IMR-90 (cell line): ENCODE measurements at regions not wholly inside any gene's neighbourhood (a gene's known extent, or its start where the extent isn't known, plus 50 kb on each side); places are given as distances from the start of the nearest gene placed in this dataset.

Experiments used
- ATAC-seq: fragments of 200-7000 bp; cut with Tn5 transposase; 2 replicates; pipeline ENCODE4 v1.9.1; 2020; ENCODE audit warnings: low read depth, mild to moderate bottlenecking, moderate library complexity
- BruUV-seq: library from RNA; stranded (reverse); fragments of 400-500 nt; replicated peaks from 2 replicates; lab custom pipeline; 2021; lab: Mats Ljungman, UMichigan
- CTCF ChIA-PET: fragments of 300-600 bp; formaldehyde crosslinking; extraction: SDS; loops from one replicate; lab custom pipeline; 2021; ENCODE audit warnings: antibody characterized with exemption; lab: Yijun Ruan, JAX
- POLR2A ChIA-PET: fragments of 300-600 bp; sonication (Branson Sonifier 250); formaldehyde crosslinking; loops from one replicate; lab custom pipeline; 2022; ENCODE audit warnings: antibody characterized with exemption; ENCODE audit not compliant: unreplicated experiment; lab: Charles Lee
- DNase-seq: peaks from one replicate; pipeline ENCODE4 v3.0.0; 2013
- H2AFZ ChIP-seq: replicated peaks from 2 replicates; pipeline ENCODE3; 2013; ENCODE audit warnings: low read length, mild to moderate bottlenecking; ENCODE audit not compliant: poor library complexity
- H2AK5ac ChIP-seq: 2 replicates; pipeline ENCODE4 v1.6.1; 2013; ENCODE audit warnings: low read depth, low read length, inconsistent platforms
- H2AK9ac ChIP-seq: replicated peaks from 2 replicates; pipeline ENCODE3; 2013; ENCODE audit warnings: mild to moderate bottlenecking, low read depth, low read length, moderate library complexity; ENCODE audit not compliant: poor library complexity
- H2BK120ac ChIP-seq: 2 replicates; pipeline ENCODE4 v1.6.1; 2013; ENCODE audit warnings: low read depth, low read length, inconsistent platforms
- H2BK15ac ChIP-seq: 3 replicates; pipeline ENCODE4 v1.6.1; 2013; ENCODE audit warnings: low read depth, low read length, inconsistent platforms
- H2BK20ac ChIP-seq: 2 replicates; pipeline ENCODE4 v1.6.1; 2013; ENCODE audit warnings: low read depth, mild to moderate bottlenecking, inconsistent platforms, low read length, moderate library complexity
- H2BK5ac ChIP-seq: 2 replicates; pipeline ENCODE4 v1.6.1; 2013; ENCODE audit warnings: mild to moderate bottlenecking, low read depth, low read length, inconsistent platforms; ENCODE audit not compliant: poor library complexity, severe bottlenecking
- H3K14ac ChIP-seq: replicated peaks from 2 replicates; pipeline ENCODE4 v1.6.1; 2013; ENCODE audit warnings: low read depth, low read length, inconsistent platforms
- H3K18ac ChIP-seq: 2 replicates; pipeline ENCODE4 v1.6.1; 2013; ENCODE audit warnings: low read depth, low read length, control low read depth
- H3K23ac ChIP-seq: 2 replicates; pipeline ENCODE4 v1.6.1; 2013; ENCODE audit warnings: low read depth, low read length, inconsistent platforms
- H3K27ac ChIP-seq: 2 replicates; pipeline ENCODE4 v1.5.1; 2013; ENCODE audit warnings: mild to moderate bottlenecking, control low read depth, low read length; ENCODE audit not compliant: insufficient read depth
- H3K27me3 ChIP-seq: 2 replicates; pipeline ENCODE4 v1.6.1; 2013; ENCODE audit warnings: low read length; ENCODE audit not compliant: control insufficient read depth, insufficient read depth
- H3K36me3 ChIP-seq: 2 replicates; pipeline ENCODE4 v1.6.1; 2013; ENCODE audit warnings: low read length, mixed read lengths; ENCODE audit not compliant: control insufficient read depth, insufficient read depth
- H3K4ac ChIP-seq: 2 replicates; pipeline ENCODE4 v1.6.1; 2013; ENCODE audit warnings: low read depth, low read length, inconsistent platforms
- H3K4me1 ChIP-seq: 2 replicates; pipeline ENCODE4 v1.6.1; 2013; ENCODE audit warnings: low read length, mixed read lengths; ENCODE audit not compliant: control insufficient read depth, insufficient read depth
- H3K4me2 ChIP-seq: 2 replicates; pipeline ENCODE4 v1.6.1; 2013; ENCODE audit warnings: low read depth, mild to moderate bottlenecking, control low read depth, low read length, moderate library complexity
- H3K4me3 ChIP-seq: 2 replicates; pipeline ENCODE4 v1.5.1; 2013; ENCODE audit warnings: low read depth, mild to moderate bottlenecking, control low read depth, low read length, moderate library complexity; ENCODE audit not compliant: insufficient read depth
- H3K56ac ChIP-seq: 2 replicates; pipeline ENCODE4 v1.6.1; 2013; ENCODE audit warnings: low read length, inconsistent platforms; ENCODE audit not compliant: insufficient read depth; ENCODE audit errors: extremely low read depth
- H3K79me1 ChIP-seq, 2 experiments: 2 replicates each; pipeline ENCODE4 v1.6.1; 2013; ENCODE audit warnings: low read length in 2 of 2, inconsistent platforms in 1 of 2, low read depth in 1 of 2
- H3K9ac ChIP-seq: 2 replicates; pipeline ENCODE4 v1.6.1; 2013; ENCODE audit warnings: low read depth, low read length, control low read depth
- H3K9me1 ChIP-seq: 2 replicates; pipeline ENCODE4 v1.6.1; 2013; ENCODE audit warnings: low read length, inconsistent platforms; ENCODE audit not compliant: insufficient read depth
- H3K9me3 ChIP-seq: 2 replicates; pipeline ENCODE4 v1.6.1; 2013; ENCODE audit warnings: low read length; ENCODE audit not compliant: control insufficient read depth, insufficient read depth
- H4K20me1 ChIP-seq: 2 replicates; pipeline ENCODE4 v1.6.1; 2013; ENCODE audit warnings: low read length, inconsistent platforms; ENCODE audit not compliant: insufficient read depth
- H4K5ac ChIP-seq: 2 replicates; pipeline ENCODE4 v1.6.1; 2013; ENCODE audit warnings: mild to moderate bottlenecking, low read depth, low read length, control low read depth
- H4K8ac ChIP-seq, 2 experiments: 2 replicates each; pipeline ENCODE4 v1.6.1; 2013; ENCODE audit warnings: low read depth in 2 of 2, low read length in 2 of 2, control low read depth in 1 of 2, inconsistent platforms in 1 of 2
- H4K91ac ChIP-seq: 2 replicates; pipeline ENCODE4 v1.6.1; 2013; ENCODE audit warnings: low read depth, low read length, inconsistent platforms; ENCODE audit not compliant: insufficient read depth
- CHD1 ChIP-seq: IDR thresholded peaks from 2 replicates; pipeline ENCODE4 v1.6.1; 2012; ENCODE audit warnings: low read depth, low read length, improper control_type of control experiment
- ELK1 ChIP-seq: fragments of 150-350 bp; IDR thresholded peaks from 2 replicates; pipeline ENCODE4 v1.6.1; 2016; ENCODE audit warnings: low read depth, mild to moderate bottlenecking, low read length, moderate library complexity, borderline replicate concordance
- RFX5 ChIP-seq: IDR thresholded peaks from 2 replicates; pipeline ENCODE4 v1.8.0; 2012; ENCODE audit warnings: low read depth, mild to moderate bottlenecking, low read length, moderate library complexity
- SMC3 ChIP-seq: fragments of 150-350 bp; IDR thresholded peaks from 2 replicates; pipeline ENCODE4 v1.6.1; 2016; ENCODE audit warnings: low read depth, mild to moderate bottlenecking, antibody characterized with exemption, low read length, moderate library complexity
- WGBS, 2 experiments: methylation state at CpG; one replicate each; pipeline versions ENCODE4 v1.1.5 to v1.1.7; 2013; ENCODE audit warnings: missing lambda C conversion rate in 2 of 2; ENCODE audit not compliant: insufficient read length in 1 of 2; ENCODE audit errors: extremely low coverage in 2 of 2; 5-methylcytosine and 5-hydroxymethylcytosine counted together
- dilution Hi-C: fragments of 300-500 bp; cut with HindIII; formaldehyde crosslinking; loops from one replicate; pipeline ENCODE4 v1.14.3; 2018; ENCODE audit warnings: low sequenced_read_pairs; ENCODE audit not compliant: unreplicated experiment
- in situ Hi-C: fragments of 300-500 bp; cut with MboI; formaldehyde crosslinking; loops from 3 replicates; pipeline ENCODE4 v1.14.3; 2019; ENCODE audit warnings: low sequenced_read_pairs, inconsistent platforms, mixed read lengths
- intact Hi-C: fragments of 100-400 bp; cut with micrococcal nuclease; formaldehyde crosslinking; loops from 2 replicates; pipeline ENCODE4 v1.10.0; 2022

GRCh38 chr12:88970740-88971139, 381.6 kb downstream of the DUSP6 start:
- H3K9me1 ChIP-seq, result no peaks in the 10 kb centered on the region
- H2AFZ ChIP-seq, result no peak overlapping the region
- no peak overlapping the region for H4K8ac ChIP-seq
- H3K56ac ChIP-seq, result no peak overlapping the region
- H3K18ac ChIP-seq, result no peak overlapping the region
- ChIA-PET CTCF (interaction anchor here (0.5 to 0.6 kb wide), 2 partner anchors 53 to 414 kb away, joined by 3 read pairs; no protein-coding TSS in a partner anchor), POLR2A (interaction anchor here (0.6 kb wide), 1 partner anchor 391 kb away, joined by 3 read pairs; no protein-coding TSS in a partner anchor)
- no peak overlapping the region for H4K91ac ChIP-seq
- ATAC-seq (no peak), DNase-seq (no peak)
- H4K20me1 ChIP-seq, result no peaks in the 10 kb centered on the region
- no peak overlapping the region for H3K4me3 ChIP-seq
- no TSS peak for BruUV-seq
- H2BK15ac ChIP-seq, result no peak overlapping the region
- intact Hi-C loops (no loop called here), in situ Hi-C loops (no loop called here), dilution Hi-C loops (no loop called here)
- TF ChIP-seq CHD1 (no peak), RFX5 (no peak), ELK1 (no peak), SMC3 (no peak)
- H3K27ac ChIP-seq, result no peak overlapping the region
- no peaks in the 10 kb centered on the region for H3K9me3 ChIP-seq
- no peak overlapping the region for H3K4ac ChIP-seq
- H2AK5ac ChIP-seq, result no peak overlapping the region
- no peak overlapping the region for H3K14ac ChIP-seq
- WGBS, 2 experiments, result no CpG with 5 or more reads among the region's 1 CpG
- H2AK9ac ChIP-seq, result no peak overlapping the region
- no peak overlapping the region for H3K23ac ChIP-seq
- no peaks in the 10 kb centered on the region for H3K27me3 ChIP-seq
- H2BK120ac ChIP-seq, result no peak overlapping the region
- no peak overlapping the region for H3K9ac ChIP-seq
- H2BK5ac ChIP-seq, result no peak overlapping the region
- no peaks in the 10 kb centered on the region for H3K36me3 ChIP-seq
- no peak overlapping the region for H2BK20ac ChIP-seq
- H4K5ac ChIP-seq, result no peak overlapping the region
- no peak overlapping the region for H3K4me2 ChIP-seq
- H3K79me1 ChIP-seq, result no peaks in the 10 kb centered on the region
- H3K4me1 ChIP-seq, result no peaks in the 10 kb centered on the region
